LNCaP clone FGC (cell line): ENCODE measurements at regions not wholly inside any gene's neighbourhood (a gene's known extent, or its start where the extent isn't known, plus 50 kb on each side); places are given as distances from the start of the nearest gene placed in this dataset.

ENCODE experiments used
- DNase-seq: peaks from one replicate; pipeline ENCODE4 v3.0.0-alpha.2; 2011; ENCODE audit warnings: low read depth
- H3K4me3 ChIP-seq: 2 replicates; pipeline ENCODE4 v1.5.1; 2011; ENCODE audit warnings: mild to moderate bottlenecking, low read depth, low read length, control low read depth
- TF ChIP-seq, protein P1 (sequence below): IDR thresholded peaks from 2 replicates; pipeline ENCODE4 v1.5.1; 2012; ENCODE audit warnings: mild to moderate bottlenecking; ENCODE audit not compliant: control insufficient read depth, insufficient read depth; ENCODE audit errors: extremely low read depth

DNA sequence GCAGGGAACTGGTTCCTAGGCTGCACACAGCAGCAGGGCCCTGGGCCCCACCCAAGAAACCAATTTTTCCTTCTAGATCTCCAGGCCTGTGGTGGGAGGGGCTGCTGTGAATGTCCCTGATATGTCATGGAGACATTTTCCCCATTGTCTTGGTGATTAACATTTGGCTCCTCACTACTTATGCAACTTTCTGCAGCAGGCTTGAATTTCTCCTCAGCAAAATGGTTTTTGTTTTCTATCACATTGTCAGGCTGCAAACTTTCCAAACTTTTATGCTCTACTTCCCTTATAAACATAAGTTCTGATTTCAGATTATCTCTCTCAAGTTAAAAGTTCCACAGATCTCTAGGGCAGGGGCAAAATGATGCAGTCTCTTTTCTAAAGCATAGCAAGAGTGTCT, 310.2 kb upstream of the PCDH20 start:
- no peak overlapping the region for H3K4me3 ChIP-seq
- DNase-seq = no peak
- TF ChIP-seq, protein P1, sequence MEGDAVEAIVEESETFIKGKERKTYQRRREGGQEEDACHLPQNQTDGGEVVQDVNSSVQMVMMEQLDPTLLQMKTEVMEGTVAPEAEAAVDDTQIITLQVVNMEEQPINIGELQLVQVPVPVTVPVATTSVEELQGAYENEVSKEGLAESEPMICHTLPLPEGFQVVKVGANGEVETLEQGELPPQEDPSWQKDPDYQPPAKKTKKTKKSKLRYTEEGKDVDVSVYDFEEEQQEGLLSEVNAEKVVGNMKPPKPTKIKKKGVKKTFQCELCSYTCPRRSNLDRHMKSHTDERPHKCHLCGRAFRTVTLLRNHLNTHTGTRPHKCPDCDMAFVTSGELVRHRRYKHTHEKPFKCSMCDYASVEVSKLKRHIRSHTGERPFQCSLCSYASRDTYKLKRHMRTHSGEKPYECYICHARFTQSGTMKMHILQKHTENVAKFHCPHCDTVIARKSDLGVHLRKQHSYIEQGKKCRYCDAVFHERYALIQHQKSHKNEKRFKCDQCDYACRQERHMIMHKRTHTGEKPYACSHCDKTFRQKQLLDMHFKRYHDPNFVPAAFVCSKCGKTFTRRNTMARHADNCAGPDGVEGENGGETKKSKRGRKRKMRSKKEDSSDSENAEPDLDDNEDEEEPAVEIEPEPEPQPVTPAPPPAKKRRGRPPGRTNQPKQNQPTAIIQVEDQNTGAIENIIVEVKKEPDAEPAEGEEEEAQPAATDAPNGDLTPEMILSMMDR = no peak

DNA sequence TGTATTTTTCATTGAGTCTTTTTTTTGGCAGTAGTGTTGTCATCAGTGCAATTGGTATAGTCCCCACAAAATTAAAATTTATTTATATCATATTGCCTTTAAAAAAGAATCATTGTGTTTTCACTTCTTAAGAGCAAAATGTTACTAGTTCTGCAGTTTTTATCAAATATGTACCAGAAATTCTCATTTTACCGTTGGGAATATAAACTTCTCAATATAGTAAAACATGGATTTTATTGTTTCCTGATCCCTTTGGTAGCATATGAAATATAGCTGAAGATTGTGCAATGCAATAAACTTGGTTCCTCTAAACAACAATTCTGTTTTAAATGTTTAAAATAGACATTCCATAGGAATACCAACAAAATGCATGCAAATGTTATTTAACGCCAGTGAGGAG, 306.5 kb upstream of the PCDH20 start:
- TF ChIP-seq, protein P1 = no peak
- no peak overlapping the region for H3K4me3 ChIP-seq
- DNase-seq = no peak

DNA sequence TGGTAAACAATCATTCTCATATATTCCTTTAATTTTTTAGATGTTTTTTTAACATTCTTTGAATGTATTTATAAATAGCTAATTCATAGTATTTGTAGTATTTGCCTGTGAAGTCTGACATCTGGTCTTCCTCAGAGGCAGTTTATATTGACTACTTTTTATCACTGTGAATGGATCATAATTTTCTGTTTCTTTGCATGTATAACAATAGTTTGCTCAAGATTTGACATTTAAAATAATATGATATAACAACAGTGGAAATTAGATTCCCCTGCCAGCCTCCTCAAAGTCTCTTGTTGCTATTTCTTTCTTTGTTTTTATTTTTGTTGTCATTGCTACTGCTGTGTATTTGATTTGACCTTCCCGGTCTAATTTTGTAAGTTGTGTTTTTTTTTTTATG, 297.0 kb upstream of the PCDH20 start:
- DNase-seq = no peak
- TF ChIP-seq, protein P1 = no peak

DNA sequence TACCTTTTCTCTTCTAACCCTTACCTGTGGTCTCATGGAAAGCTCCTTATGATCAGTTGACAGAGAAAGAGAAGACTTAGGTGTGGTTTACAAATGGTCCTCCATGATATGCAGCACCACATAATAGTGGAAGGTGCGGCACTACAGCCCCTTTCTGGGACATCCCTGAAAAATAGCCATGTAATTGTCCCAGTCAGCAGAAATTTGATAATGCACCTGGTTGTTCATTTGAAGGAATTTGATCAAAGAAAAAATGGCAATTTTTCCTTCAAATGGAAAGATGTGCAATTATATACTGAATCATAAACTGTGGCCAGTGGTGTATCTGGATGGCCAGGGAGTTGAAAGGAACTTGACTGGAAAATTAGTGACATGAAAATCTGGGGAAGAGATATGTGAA, 293.6 kb upstream of the PCDH20 start:
- no peak for DNase-seq
- H3K4me3 ChIP-seq = no peak overlapping the region
- TF ChIP-seq, protein P1 = no peak

More for the DNA sequence above, 297.0 kb upstream of the PCDH20 start:
- H3K4me3 ChIP-seq = no peak overlapping the region

DNA sequence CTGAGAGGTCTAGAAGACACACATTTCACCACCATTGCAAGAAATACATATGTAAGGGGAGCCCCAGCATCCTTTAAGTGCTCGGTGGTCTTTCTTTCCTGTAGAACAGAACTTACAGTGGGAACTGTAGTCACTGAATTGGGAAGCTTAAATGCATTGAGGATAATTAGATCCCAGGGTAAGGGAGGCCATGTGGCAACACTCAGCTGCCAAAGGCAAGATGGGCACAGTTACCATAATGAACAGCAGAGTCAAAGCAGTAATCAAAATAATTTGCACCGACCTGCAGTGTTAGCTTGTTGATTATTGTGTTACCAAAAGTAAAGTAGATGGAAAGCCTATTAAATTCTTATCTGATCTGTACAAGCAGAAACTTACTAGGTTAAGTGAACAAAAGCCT, 291.2 kb upstream of the PCDH20 start:
- TF ChIP-seq, protein P1 = no peak
- H3K4me3 ChIP-seq = no peak overlapping the region
- DNase-seq = no peak

DNA sequence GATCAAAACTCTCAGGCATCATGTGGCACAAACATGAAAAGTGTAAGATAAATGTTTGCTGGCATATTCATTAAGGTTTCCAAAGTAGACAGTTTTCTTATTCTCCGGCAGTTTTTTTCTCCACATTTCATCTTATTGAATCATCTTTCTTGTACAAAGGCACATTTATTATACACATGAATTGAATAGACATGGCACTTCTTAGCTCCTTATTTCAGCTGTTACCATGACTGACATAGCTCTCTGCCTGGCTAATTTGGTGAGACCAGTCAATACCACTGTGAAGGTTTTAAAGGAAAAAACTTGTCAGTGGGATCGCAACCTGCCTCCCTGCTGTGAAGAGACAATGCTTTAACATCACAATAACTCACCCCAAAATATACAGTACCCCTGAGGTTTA, 285.0 kb upstream of the PCDH20 start:
- DNase-seq = no peak
- H3K4me3 ChIP-seq = no peak overlapping the region
- TF ChIP-seq, protein P1 = no peak

DNA sequence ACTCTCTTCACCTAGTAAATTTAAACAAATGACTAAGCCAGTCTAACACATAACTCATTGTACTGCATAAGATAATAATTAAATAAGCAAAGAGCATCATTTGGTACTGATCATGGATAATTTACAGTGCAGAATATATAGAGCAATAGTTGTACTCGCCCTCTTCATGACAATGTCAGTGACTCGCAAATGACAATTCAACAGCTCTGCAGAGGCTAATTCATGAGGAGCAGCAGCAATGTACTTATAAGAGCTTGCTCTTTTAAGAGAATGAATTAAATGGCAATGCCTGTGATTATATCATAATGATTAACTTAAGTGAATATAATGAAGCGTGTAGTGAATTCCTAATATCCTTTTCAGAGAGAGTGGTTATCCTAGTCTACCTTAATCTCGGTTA, 284.5 kb upstream of the PCDH20 start:
- H3K4me3 ChIP-seq = no peak overlapping the region
- TF ChIP-seq, protein P1 = no peak
- no peak for DNase-seq
